ENCODE measurements at regions not wholly inside any gene's neighbourhood (a gene's known extent, or its start where the extent isn't known, plus 50 kb on each side); places are given as distances from the start of the nearest gene placed in this dataset.

GRCh38 chr5:26278078-26278477, 760.3 kb downstream of the CDH9 start:
- H3K4me3 ChIP-seq (ENCODE audit: low read depth, low read length) = no peak overlapping the region
- TF ChIP-seq CTCF (IDR thresholded peaks at IDR 0.05; ENCODE audit: borderline replicate concordance, insufficient read depth, low read depth, low read length) = no peak

GRCh38 chr5:26259081-26259480, 779.3 kb downstream of the CDH9 start:
- no peak for TF ChIP-seq CTCF (IDR thresholded peaks at IDR 0.05; ENCODE audit: borderline replicate concordance, insufficient read depth, low read depth, low read length)
- no peak overlapping the region for H3K4me3 ChIP-seq (ENCODE audit: low read depth, low read length)

GRCh38 chr5:26245321-26245720, 793.1 kb downstream of the CDH9 start:
- TF ChIP-seq CTCF (IDR thresholded peaks at IDR 0.05; ENCODE audit: borderline replicate concordance, insufficient read depth, low read depth, low read length) = no peak
- no peak overlapping the region for H3K4me3 ChIP-seq (ENCODE audit: low read depth, low read length)

- no peak overlapping the region for H3K4me3 ChIP-seq (ENCODE audit: low read depth, low read length)
- TF ChIP-seq CTCF (IDR thresholded peaks at IDR 0.05; ENCODE audit: borderline replicate concordance, insufficient read depth, low read depth, low read length) = no peak
Measured at GRCh38 chr5:26239588-26239987, 798.8 kb downstream of the CDH9 start.

- no peak overlapping the region for H3K4me3 ChIP-seq (ENCODE audit: low read depth, low read length)
- TF ChIP-seq CTCF (IDR thresholded peaks at IDR 0.05; ENCODE audit: borderline replicate concordance, insufficient read depth, low read depth, low read length) = no peak
Measured at GRCh38 chr5:26237489-26237888, 800.9 kb downstream of the CDH9 start.

- TF ChIP-seq CTCF (IDR thresholded peaks at IDR 0.05; ENCODE audit: borderline replicate concordance, insufficient read depth, low read depth, low read length) = no peak
- H3K4me3 ChIP-seq (ENCODE audit: low read depth, low read length) = no peak overlapping the region
Measured at GRCh38 chr5:26236936-26237335, 801.5 kb downstream of the CDH9 start.

- TF ChIP-seq CTCF (IDR thresholded peaks at IDR 0.05; ENCODE audit: borderline replicate concordance, insufficient read depth, low read depth, low read length) = no peak
- no peak overlapping the region for H3K4me3 ChIP-seq (ENCODE audit: low read depth, low read length)
Measured at GRCh38 chr5:26232706-26233105, 805.7 kb downstream of the CDH9 start.
